Activated naive CD8-positive, alpha-beta T cell treated with anti-CD3 and anti-CD28 coated beads for 36 hours (primary cell): ENCODE measurements at regions not wholly inside any gene's neighbourhood (a gene's known extent, or its start where the extent isn't known, plus 50 kb on each side); places are given as distances from the start of the nearest gene placed in this dataset.

Source experiments
- DNase-seq: peaks from one replicate; pipeline ENCODE4 v3.0.0; 2021
- H3K27ac Mint-ChIP-seq: one replicate; pipeline ENCODE4 v1.8.0; 2022; ENCODE audit warnings: mild to moderate bottlenecking, moderate library complexity, mixed read lengths
- H3K27me3 Mint-ChIP-seq: one replicate; pipeline ENCODE4 v1.8.0; 2022; ENCODE audit warnings: mild to moderate bottlenecking, mixed read lengths
- H3K36me3 Mint-ChIP-seq: one replicate; pipeline ENCODE4 v1.8.0; 2021; ENCODE audit warnings: mild to moderate bottlenecking, mixed read lengths
- H3K4me1 Mint-ChIP-seq: one replicate; pipeline ENCODE4 v1.8.0; 2021; ENCODE audit warnings: mixed read lengths
- H3K4me3 Mint-ChIP-seq: one replicate; pipeline ENCODE4 v1.8.0; 2022; ENCODE audit warnings: mild to moderate bottlenecking, moderate library complexity, mixed read lengths
- H3K9me3 Mint-ChIP-seq: one replicate; pipeline ENCODE4 v1.8.0; 2022; ENCODE audit warnings: mixed read lengths

GRCh38 chr11:70612459-70613141, 214.3 kb downstream of the CTTN start:
- H3K9me3 Mint-ChIP-seq: no peaks in the 10 kb centered on the region
- no peak for DNase-seq
- H3K27me3 Mint-ChIP-seq: peaks cover 16% of the 10 kb centered on the region
- no peak overlapping the region for H3K4me3 Mint-ChIP-seq
- H3K4me1 Mint-ChIP-seq: no peaks in the 10 kb centered on the region
- H3K27ac Mint-ChIP-seq: no peak overlapping the region
- no peaks in the 10 kb centered on the region for H3K36me3 Mint-ChIP-seq

GRCh38 chr11:70614034-70614681, 215.8 kb downstream of the CTTN start:
- Mint-ChIP-seq H3K4me3 (no peak overlapping the region), H3K27ac (no peak overlapping the region), H3K27me3 (peaks cover 14% of the 10 kb centered on the region), H3K4me1 (no peaks in the 10 kb centered on the region), H3K9me3 (no peaks in the 10 kb centered on the region), H3K36me3 (no peaks in the 10 kb centered on the region)
- no peak for DNase-seq

- no peak overlapping the region for H3K4me3 Mint-ChIP-seq
- no peaks in the 10 kb centered on the region for H3K4me1 Mint-ChIP-seq
- no peak for DNase-seq
- no peak overlapping the region for H3K27ac Mint-ChIP-seq
- peaks cover 10% of the 10 kb centered on the region for H3K27me3 Mint-ChIP-seq
- no peaks in the 10 kb centered on the region for H3K36me3 Mint-ChIP-seq
- H3K9me3 Mint-ChIP-seq: no peaks in the 10 kb centered on the region
These were observed 216.9 kb downstream of the CTTN start for GRCh38 chr11:70615036-70615875.

DNA sequence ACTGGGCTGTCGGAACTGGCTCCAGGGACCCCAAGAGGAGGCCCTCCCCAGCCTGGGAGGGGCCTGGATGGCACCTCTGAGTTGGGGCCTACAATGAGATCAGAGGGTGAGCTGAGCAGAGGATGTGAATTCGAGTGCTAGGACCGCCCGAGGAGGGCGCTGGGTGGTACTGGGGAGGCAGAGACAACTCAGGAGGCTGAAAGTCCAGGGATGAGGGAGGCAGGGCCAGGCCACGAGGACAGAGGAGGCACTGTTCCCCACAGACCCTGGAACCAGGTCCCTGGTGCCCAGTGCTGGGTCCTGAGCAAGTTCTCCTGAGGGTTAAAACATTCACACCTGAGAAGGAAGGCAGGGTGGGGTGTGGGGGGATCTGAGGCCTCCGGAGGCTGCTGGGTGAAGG, 218.0 kb downstream of the CTTN start:
- H3K36me3 Mint-ChIP-seq: no peaks in the 10 kb centered on the region
- H3K9me3 Mint-ChIP-seq: no peaks in the 10 kb centered on the region
- no peak overlapping the region for H3K27ac Mint-ChIP-seq
- no peak for DNase-seq
- peak overlapping the region; percentile 26 for H3K4me3 Mint-ChIP-seq
- peaks cover 6% of the 10 kb centered on the region for H3K27me3 Mint-ChIP-seq
- no peaks in the 10 kb centered on the region for H3K4me1 Mint-ChIP-seq

DNA sequence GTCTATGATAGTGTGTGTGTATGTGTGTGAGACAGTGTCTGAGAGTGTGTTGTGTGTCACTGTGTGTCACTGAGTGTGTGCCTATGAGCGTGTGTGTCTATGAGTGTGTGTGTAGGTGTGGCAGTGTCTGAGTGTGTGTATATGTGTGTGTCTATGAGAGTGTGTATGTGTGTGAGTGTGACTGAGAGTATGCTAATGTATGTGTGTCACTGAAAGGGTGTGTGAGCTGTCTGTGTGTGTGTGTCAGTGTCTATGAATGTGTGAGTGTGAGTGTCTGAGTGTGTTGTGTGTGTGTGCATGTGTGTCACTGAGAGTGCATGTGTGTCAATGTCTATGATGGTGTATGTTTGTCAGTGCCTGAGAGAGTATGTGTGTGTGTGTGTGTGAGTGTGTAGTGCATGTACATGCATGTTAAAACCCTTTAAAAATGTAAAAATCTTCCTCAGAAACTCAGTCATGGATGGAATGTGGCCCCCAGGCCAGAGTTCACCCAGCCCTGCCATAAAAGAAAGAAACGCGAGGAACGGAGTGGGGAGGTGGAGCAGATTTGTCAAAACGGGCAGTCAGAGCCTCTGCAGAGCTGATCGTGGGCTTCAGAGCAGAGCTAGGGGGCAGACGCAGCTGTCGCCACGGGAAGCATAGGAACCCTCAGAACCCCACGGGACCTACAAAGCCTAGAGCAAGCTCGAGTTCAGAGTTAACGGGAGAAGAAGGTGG, 218.8 kb downstream of the CTTN start:
- H3K4me3 Mint-ChIP-seq: no peak overlapping the region
- no peak for DNase-seq
- no peaks in the 10 kb centered on the region for H3K36me3 Mint-ChIP-seq
- H3K9me3 Mint-ChIP-seq: no peaks in the 10 kb centered on the region
- no peaks in the 10 kb centered on the region for H3K4me1 Mint-ChIP-seq
- no peak overlapping the region for H3K27ac Mint-ChIP-seq
- H3K27me3 Mint-ChIP-seq: peaks cover 6% of the 10 kb centered on the region

DNA sequence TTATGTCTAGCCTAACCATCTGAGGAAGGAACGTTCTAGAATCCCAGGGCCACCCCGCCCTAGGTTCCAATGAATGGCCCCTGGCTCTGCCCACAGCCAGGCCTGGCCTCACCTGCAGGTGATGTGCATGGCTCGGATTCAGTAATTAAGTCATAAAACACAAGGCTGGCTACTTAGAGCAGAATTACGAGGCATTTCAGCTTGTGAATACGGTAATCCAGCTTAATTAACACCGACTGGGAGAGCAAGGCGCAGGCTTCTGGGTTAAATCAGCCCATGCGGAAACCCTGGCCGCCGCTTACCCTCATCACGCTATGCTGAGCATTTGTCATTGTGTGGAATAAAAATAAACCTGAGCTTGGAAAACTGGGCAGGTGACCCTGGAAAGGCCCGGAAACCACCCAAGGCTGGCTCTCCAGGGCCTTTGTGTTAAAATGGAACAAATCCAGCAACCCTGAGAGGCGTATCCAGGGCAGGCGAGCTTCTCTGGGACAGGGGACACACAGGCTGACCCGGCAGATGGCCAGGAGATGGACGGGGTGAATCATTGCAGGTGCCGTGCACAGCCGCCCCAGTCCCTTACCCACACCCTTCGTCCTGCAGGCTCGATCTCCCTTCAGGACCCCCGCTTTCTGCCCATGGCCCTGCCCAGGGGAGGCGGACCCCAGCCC, 220.2 kb downstream of the CTTN start:
- Mint-ChIP-seq H3K9me3 (no peaks in the 10 kb centered on the region), H3K4me1 (no peaks in the 10 kb centered on the region), H3K27ac (no peak overlapping the region), H3K4me3 (no peak overlapping the region), H3K27me3 (no peaks in the 10 kb centered on the region), H3K36me3 (no peaks in the 10 kb centered on the region)
- no peak for DNase-seq

DNA sequence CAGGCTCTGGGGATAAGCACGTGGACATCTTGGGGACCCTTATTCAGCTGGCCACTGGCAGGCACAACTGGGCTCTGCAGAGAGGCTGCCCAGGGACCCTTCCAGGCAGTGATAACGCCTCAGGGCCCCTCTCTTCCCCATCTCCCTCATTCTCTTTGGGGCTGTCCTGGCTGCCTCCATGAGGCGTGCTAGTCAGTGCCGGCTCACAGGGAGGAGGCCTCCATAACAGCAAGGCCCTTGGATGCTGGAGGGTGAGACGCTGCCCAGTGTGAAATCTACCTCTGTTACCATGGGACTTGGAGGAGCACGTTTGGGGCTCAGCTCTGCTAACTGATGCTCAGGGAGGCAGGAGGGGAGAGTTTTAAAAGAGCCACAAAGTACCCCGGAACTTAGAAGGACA, 221.3 kb downstream of the CTTN start:
- Mint-ChIP-seq H3K27me3 (no peaks in the 10 kb centered on the region), H3K4me1 (no peaks in the 10 kb centered on the region), H3K27ac (no peak overlapping the region), H3K9me3 (no peaks in the 10 kb centered on the region), H3K4me3 (no peak overlapping the region), H3K36me3 (no peaks in the 10 kb centered on the region)
- no peak for DNase-seq

DNA sequence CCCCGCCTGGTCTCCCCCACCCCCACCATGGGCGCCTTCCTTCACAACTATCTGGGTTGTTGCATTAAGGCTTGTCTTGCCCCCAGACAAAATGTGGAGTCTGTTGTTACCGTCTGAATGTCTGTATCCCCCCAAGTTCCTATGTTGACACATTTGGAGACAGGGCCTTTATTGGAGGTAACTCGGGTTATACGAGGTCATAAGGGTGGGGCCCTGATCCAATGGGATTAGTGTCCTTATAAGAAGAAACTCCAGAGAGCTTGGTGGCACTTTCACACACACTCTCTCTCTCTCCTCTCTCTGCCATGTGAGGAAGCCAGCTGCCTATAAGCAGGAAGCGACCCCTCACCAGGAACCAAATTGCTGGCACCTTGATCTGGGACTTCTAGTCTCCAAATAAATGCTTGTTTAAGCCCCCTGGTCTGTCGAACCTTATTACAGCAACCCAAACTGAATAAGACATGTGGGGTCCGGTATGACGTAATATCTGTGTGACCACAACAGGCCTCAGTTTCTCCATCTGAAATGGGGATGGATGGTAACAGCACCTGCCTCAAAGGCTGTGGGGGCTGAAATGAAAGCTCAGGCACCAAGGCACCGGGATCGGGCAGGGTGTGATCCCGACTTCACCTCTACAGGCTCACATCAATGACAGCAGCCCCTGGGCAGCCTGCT, 222.3 kb downstream of the CTTN start:
- Mint-ChIP-seq H3K27ac (no peak overlapping the region), H3K36me3 (no peaks in the 10 kb centered on the region), H3K27me3 (no peaks in the 10 kb centered on the region), H3K4me1 (no peaks in the 10 kb centered on the region), H3K9me3 (no peaks in the 10 kb centered on the region), H3K4me3 (no peak overlapping the region)
- no peak for DNase-seq

DNA sequence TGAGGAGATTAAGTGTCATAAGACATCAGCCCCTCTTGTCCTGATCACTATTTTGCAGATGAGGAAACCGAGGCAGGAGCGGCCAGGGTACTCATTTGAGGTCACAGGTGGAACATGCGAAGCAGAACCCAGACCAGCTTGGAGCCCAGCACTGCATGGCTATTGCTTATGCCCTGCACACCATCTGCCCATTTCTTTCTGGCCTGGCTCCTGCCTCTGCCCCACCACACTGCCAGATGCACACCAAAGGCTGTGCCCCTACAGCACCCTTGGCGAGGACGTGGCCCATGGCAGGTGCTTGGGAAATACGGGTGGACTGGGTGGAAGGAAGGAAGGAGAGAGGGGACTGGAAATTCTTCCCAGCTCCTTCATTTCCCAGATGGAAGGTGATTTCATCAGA, 222.9 kb downstream of the CTTN start:
- no peaks in the 10 kb centered on the region for H3K36me3 Mint-ChIP-seq
- no peaks in the 10 kb centered on the region for H3K27me3 Mint-ChIP-seq
- no peak for DNase-seq
- H3K9me3 Mint-ChIP-seq: no peaks in the 10 kb centered on the region
- H3K27ac Mint-ChIP-seq: no peak overlapping the region
- H3K4me3 Mint-ChIP-seq: no peak overlapping the region
- no peaks in the 10 kb centered on the region for H3K4me1 Mint-ChIP-seq

DNA sequence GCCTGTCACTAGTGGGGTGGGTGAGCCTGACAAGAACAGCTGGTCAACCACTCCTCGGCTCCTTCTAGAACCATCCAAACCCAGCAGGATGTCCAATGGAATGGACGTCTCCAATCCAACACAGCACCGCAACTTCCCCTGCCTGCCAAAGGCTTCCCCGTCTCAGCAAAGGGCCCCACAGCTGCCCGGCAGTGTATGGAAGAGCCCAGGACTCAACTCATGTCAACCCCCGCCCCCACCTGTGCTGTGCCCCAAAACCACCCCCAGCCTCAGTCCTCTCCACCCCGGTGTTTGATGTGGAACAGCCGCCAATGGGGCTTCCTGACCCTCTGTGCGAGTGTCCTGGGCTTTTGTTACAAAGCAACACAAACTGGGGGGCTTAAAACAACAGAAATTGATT, 223.8 kb downstream of the CTTN start:
- H3K36me3 Mint-ChIP-seq: no peaks in the 10 kb centered on the region
- H3K9me3 Mint-ChIP-seq: no peaks in the 10 kb centered on the region
- H3K27ac Mint-ChIP-seq: no peak overlapping the region
- no peaks in the 10 kb centered on the region for H3K4me1 Mint-ChIP-seq
- H3K4me3 Mint-ChIP-seq: no peak overlapping the region
- H3K27me3 Mint-ChIP-seq: peaks cover 2% of the 10 kb centered on the region
- DNase-seq: no peak

DNA sequence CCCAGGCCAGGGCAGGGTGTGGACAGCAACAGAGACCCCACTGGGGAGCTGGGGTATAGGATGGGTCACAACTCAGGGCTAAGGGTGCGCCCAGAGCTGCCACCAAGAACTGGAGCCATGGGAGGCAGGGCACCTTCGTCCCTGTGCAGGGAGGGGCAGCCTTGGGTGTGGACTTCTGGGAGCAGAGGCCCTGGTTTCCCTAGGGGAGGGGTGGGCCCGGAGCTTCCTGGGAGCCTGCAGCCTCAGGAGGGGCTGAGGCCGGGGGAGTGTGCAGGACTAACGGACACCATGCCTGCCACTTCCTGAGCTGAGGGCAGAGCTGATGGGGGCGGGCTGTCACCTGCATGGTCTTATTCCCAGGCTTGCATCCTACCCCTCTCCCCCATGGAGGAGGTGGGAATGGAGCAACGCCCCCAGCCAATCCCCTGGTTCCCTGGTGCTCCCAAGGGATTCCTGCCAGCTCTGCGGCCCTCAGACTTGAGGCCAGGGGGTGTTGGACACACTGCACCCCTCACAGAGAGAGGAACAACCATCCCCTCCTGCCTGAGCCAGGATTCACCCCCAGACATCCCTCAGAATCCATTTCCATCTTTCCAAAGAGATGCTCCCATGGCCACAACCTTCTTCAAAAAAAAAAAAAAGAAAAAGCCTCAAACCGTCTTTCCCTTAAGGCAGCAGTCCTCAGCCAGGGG, 225.7 kb downstream of the CTTN start:
- H3K9me3 Mint-ChIP-seq: no peaks in the 10 kb centered on the region
- no peak overlapping the region for H3K4me3 Mint-ChIP-seq
- peaks cover 4% of the 10 kb centered on the region for H3K27me3 Mint-ChIP-seq
- H3K4me1 Mint-ChIP-seq: no peaks in the 10 kb centered on the region
- no peak overlapping the region for H3K27ac Mint-ChIP-seq
- DNase-seq: no peak
- H3K36me3 Mint-ChIP-seq: no peaks in the 10 kb centered on the region

GRCh38 chr11:70624598-70624993, 226.3 kb downstream of the CTTN start:
- H3K27ac Mint-ChIP-seq: no peak overlapping the region
- no peak for DNase-seq
- peaks cover 4% of the 10 kb centered on the region for H3K27me3 Mint-ChIP-seq
- H3K4me3 Mint-ChIP-seq: no peak overlapping the region
- H3K4me1 Mint-ChIP-seq: no peaks in the 10 kb centered on the region
- H3K36me3 Mint-ChIP-seq: no peaks in the 10 kb centered on the region
- H3K9me3 Mint-ChIP-seq: no peaks in the 10 kb centered on the region

- Mint-ChIP-seq H3K4me3 (no peak overlapping the region), H3K27ac (no peak overlapping the region), H3K9me3 (no peaks in the 10 kb centered on the region), H3K27me3 (peaks cover 4% of the 10 kb centered on the region), H3K36me3 (no peaks in the 10 kb centered on the region), H3K4me1 (no peaks in the 10 kb centered on the region)
- DNase-seq: no peak
These were observed 226.7 kb downstream of the CTTN start for GRCh38 chr11:70625051-70625450.
